GM12891 (cell line): ENCODE measurements at regions not wholly inside any gene's neighbourhood (a gene's known extent, or its start where the extent isn't known, plus 50 kb on each side); places are given as distances from the start of the nearest gene placed in this dataset.
A peak's percentile ranks its signal among the peaks of the same experiment; 100 is the strongest.

ENCODE experiments used
- DNase-seq: peaks from one replicate; pipeline ENCODE4 v3.0.0; 2011; ENCODE audit warnings: low spot score; ENCODE audit not compliant: insufficient read length
- FAIRE-seq: peaks from 2 replicates; lab custom pipeline; 2011; peaks lifted over from hg19 to GRCh38; lab: Jason Lieb, UNC
- PAX5 ChIP-seq: IDR thresholded peaks from 2 replicates; pipeline ENCODE4 v1.6.1; 2011; ENCODE audit warnings: low read length, moderate library complexity, mild to moderate bottlenecking; ENCODE audit not compliant: insufficient read depth, severe bottlenecking
- POLR2A ChIP-seq: IDR thresholded peaks from 2 replicates; pipeline ENCODE4 v1.6.1; 2011; ENCODE audit warnings: low read depth, low read length, control low read depth
- POLR2AphosphoS5 ChIP-seq: IDR thresholded peaks from 2 replicates; pipeline ENCODE4 v1.6.1; 2011; ENCODE audit warnings: low read depth, low read length, control low read depth
- POU2F2 ChIP-seq: IDR thresholded peaks from 2 replicates; pipeline ENCODE4 v1.6.1; 2011; ENCODE audit warnings: low read depth, mild to moderate bottlenecking, control low read depth, low read length, moderate library complexity
- SPI1 ChIP-seq: IDR thresholded peaks from 2 replicates; pipeline ENCODE4 v1.6.1; 2011; ENCODE audit warnings: low read depth, low read length, control low read depth
- TAF1 ChIP-seq: IDR thresholded peaks from 2 replicates; pipeline ENCODE4 v1.6.1; 2011; ENCODE audit warnings: low read depth, low read length, control low read depth

GRCh38 chr2:133842446-133842845 lies 274.2 kb upstream of the NCKAP5 start:
- no peak for TF ChIP-seq POLR2AphosphoS5
- TF ChIP-seq SPI1, result no peak
- no peak for TF ChIP-seq POLR2A
- TF ChIP-seq TAF1, result no peak
- TF ChIP-seq PAX5, result no peak
- no peak for TF ChIP-seq POU2F2
- FAIRE-seq, result no peak
- DNase-seq, result no peak

DNA sequence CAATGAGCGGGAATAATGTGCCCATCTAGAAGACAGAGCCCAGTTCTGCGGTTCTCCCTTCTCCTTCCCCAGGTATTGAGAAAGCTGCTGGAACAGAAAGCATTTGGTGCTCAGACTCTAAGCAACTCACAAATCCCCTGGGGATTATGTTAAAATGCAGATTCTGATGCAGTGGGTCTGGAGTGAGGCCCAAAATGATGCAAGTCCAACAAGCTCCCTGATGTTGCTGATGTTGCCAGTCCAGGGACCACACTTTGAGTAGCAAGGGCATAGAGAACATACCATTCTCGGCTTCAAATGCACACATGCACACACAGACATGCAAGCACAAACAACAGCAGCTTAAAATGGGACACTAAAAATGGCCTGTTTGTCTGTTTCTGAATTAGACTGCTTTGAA lies 274.8 kb upstream of the NCKAP5 start:
- TF ChIP-seq TAF1, result no peak
- no peak for TF ChIP-seq SPI1
- TF ChIP-seq POLR2A, result no peak
- no peak for TF ChIP-seq POU2F2
- TF ChIP-seq PAX5, result no peak
- no peak for TF ChIP-seq POLR2AphosphoS5
- no peak for DNase-seq
- FAIRE-seq, result no peak

GRCh38 chr2:133843551-133843950 lies 275.3 kb upstream of the NCKAP5 start:
- TF ChIP-seq POU2F2 (no peak), TAF1 (no peak), PAX5 (no peak), SPI1 (no peak), POLR2AphosphoS5 (no peak), POLR2A (no peak)
- FAIRE-seq, result no peak
- DNase-seq, result no peak

DNA sequence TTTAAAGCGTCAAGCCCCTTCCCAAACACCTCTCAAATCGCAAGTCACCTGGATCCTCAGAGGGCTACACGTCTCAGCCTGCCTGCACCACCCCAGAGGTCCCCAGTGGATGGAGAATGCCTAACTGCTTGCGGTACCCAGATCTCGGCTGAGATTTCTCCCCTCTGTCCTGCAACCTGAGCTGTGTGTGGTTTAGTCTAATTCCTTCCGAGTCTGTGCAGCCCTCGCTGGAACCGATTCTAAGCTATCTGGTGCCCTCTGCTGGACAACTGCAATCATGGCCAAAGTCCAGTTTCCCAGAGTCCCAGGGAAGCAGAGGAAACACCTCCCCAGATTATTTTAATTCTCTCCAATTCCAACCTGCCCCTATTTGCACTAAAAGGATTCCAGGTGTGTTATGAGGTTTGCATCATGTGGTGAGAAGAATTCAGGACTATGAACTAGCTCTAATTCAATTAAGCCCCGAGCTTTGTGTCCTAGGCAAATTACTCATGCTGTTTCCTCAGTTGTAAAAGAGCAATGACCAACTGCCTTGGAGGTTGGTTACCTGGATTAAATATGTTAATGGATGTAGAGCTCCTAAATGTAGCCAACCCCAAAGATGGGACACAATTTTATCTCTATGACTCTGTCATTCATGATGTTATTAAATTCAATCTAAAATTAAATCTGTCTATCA lies 276.1 kb upstream of the NCKAP5 start:
- peak; percentile 89 for FAIRE-seq
- TF ChIP-seq POU2F2 (no peak), POLR2AphosphoS5 (no peak), PAX5 (no peak), TAF1 (no peak), SPI1 (no peak), POLR2A (no peak)
- DNase-seq, result peak; percentile 63

DNA sequence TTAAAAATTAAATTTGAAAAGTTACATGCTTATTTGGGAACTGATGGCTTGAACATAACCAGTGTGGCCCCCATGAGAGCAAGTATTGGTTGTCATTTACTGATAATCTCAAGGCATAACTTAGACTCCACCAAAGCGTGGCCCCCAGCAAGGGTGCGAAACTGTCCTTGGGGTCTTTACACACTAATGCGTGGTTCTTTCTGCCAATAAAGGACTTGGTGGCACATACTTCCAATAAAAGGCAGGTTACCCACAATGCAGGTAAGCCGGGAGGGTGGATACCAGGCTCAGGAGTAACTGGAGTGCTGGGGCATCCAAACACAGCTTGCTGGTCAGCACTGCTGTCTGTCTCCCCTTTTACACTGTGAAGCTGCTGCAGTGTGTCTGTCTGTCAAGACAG lies 278.2 kb upstream of the NCKAP5 start:
- TF ChIP-seq POLR2AphosphoS5, result no peak
- no peak for TF ChIP-seq POLR2A
- TF ChIP-seq PAX5, result no peak
- TF ChIP-seq TAF1, result no peak
- TF ChIP-seq POU2F2, result no peak
- no peak for TF ChIP-seq SPI1
- FAIRE-seq (no peak), DNase-seq (no peak)

DNA sequence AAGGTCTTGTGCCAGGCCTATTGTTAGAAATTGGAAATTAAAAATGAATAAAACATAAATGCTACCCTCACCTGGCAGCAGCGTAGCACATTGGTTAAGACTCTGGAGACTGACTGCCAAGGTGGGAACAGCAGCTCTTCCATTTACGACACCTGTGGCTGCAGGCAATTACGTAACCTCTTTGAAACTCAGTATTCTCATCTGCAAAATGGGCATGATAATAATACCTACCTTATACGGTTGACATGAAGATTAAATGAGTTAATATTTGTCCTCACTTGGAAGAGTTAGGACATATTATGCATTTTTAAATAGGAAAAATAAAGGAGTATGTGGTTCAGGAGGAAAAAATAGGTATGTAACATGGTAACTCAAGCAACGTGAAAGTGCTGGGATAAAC lies 279.3 kb upstream of the NCKAP5 start:
- TF ChIP-seq POLR2A, result no peak
- TF ChIP-seq POLR2AphosphoS5, result no peak
- no peak for TF ChIP-seq POU2F2
- TF ChIP-seq PAX5, result no peak
- TF ChIP-seq SPI1, result no peak
- no peak for TF ChIP-seq TAF1
- no peak for FAIRE-seq
- no peak for DNase-seq

GRCh38 chr2:133848111-133848649 lies 279.9 kb upstream of the NCKAP5 start:
- TF ChIP-seq SPI1, result no peak
- DNase-seq (no peak), FAIRE-seq (no peak)

- no peak for DNase-seq
- TF ChIP-seq PAX5 (no peak), POU2F2 (no peak), SPI1 (no peak), POLR2AphosphoS5 (no peak), POLR2A (no peak), TAF1 (no peak)
- FAIRE-seq, result no peak
These were observed 281.1 kb upstream of the NCKAP5 start for GRCh38 chr2:133849341-133849740.

GRCh38 chr2:133854603-133855200 lies 286.4 kb upstream of the NCKAP5 start:
- DNase-seq (no peak), FAIRE-seq (no peak)
- TF ChIP-seq PAX5, result no peak
- no peak for TF ChIP-seq POLR2AphosphoS5
- no peak for TF ChIP-seq POLR2A
- TF ChIP-seq SPI1, result no peak
- no peak for TF ChIP-seq TAF1
- TF ChIP-seq POU2F2, result no peak

DNA sequence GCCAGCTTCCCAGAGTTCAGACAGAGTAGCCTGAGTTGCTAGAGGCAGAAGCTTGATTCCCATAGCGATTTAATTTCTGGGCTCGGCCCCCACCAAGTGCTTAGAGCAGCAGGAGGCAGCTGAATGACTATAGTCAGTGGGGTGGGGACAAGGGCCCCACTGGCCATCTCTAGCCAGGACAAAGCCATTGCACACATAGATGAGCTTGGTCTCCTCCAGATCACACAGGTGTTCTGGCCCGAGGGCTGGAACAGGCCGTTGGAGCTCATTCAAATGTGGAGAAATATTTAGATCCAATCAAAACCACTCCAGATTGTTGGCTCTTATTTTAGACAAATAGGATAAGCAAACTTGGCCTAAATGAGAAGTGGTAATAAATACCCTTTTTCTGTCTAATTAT lies 287.3 kb upstream of the NCKAP5 start:
- TF ChIP-seq SPI1, result no peak
- FAIRE-seq (no peak), DNase-seq (no peak)
